ENCODE measurements at regions not wholly inside any gene's neighbourhood (a gene's known extent, or its start where the extent isn't known, plus 50 kb on each side); places are given as distances from the start of the nearest gene placed in this dataset.

- Histone ChIP-seq H3K9me3 (no peaks in the 10 kb centered on the region), H3K36me3 (no peaks in the 10 kb centered on the region), H3K27me3 (no peaks in the 10 kb centered on the region), H3K4me3 (no peak overlapping the region), H3K27ac (no peak overlapping the region), H3K4me1 (no peaks in the 10 kb centered on the region)
- intact Hi-C loops (cut with DNase I), result no loop called here
- no peak for DNase-seq (ENCODE audit: low spot score in 2 of 2)
- no peak for TF ChIP-seq CTCF (IDR thresholded peaks at IDR 0.05)
Observed at GRCh38 chr7:46322937-46323336, 401.9 kb upstream of the IGFBP3 start.

GRCh38 chr7:46321556-46322205 is 400.6 kb upstream of the IGFBP3 start:
- TF ChIP-seq CTCF (IDR thresholded peaks at IDR 0.05), result no peak
- no peak for DNase-seq (ENCODE audit: low spot score in 2 of 2)
- no peaks in the 10 kb centered on the region for H3K4me1 ChIP-seq
- intact Hi-C loops (cut with DNase I), result no loop called here
- no peaks in the 10 kb centered on the region for H3K9me3 ChIP-seq
- no peaks in the 10 kb centered on the region for H3K27me3 ChIP-seq
- no peak overlapping the region for H3K4me3 ChIP-seq
- no peaks in the 10 kb centered on the region for H3K36me3 ChIP-seq
- H3K27ac ChIP-seq, result no peak overlapping the region

- Histone ChIP-seq H3K4me3 (no peak overlapping the region), H3K27ac (no peak overlapping the region), H3K36me3 (no peaks in the 10 kb centered on the region), H3K4me1 (no peaks in the 10 kb centered on the region), H3K9me3 (no peaks in the 10 kb centered on the region), H3K27me3 (no peaks in the 10 kb centered on the region)
- TF ChIP-seq CTCF (IDR thresholded peaks at IDR 0.05), result no peak
- DNase-seq (ENCODE audit: low spot score in 2 of 2), result no peak
- intact Hi-C loops (cut with DNase I), result no loop called here
Observed at GRCh38 chr7:46320956-46321355, 399.9 kb upstream of the IGFBP3 start.

DNA sequence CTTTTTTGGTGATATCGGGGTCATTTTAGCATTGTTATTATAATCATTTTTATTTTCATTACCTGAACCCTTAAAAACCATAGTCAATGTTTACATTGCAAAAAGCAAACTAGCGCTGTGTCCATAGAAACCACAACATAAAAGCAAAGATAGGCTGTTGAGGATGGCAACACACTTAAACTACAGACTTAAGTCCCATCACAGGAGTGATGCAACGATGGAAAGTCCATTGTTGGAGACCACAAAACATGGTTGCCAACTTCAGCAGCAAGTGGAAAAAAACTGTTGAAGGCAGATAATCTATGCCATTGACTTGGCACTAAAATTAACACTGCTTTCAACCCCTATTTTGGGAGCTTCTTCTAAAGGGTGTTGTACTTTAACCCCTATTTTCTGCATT is 398.8 kb upstream of the IGFBP3 start:
- Histone ChIP-seq H3K4me1 (no peaks in the 10 kb centered on the region), H3K27ac (no peak overlapping the region), H3K27me3 (no peaks in the 10 kb centered on the region), H3K4me3 (no peak overlapping the region), H3K36me3 (no peaks in the 10 kb centered on the region), H3K9me3 (no peaks in the 10 kb centered on the region)
- intact Hi-C loops (cut with DNase I), result no loop called here
- no peak for TF ChIP-seq CTCF (IDR thresholded peaks at IDR 0.05)
- DNase-seq (ENCODE audit: low spot score in 2 of 2), result no peak

- Histone ChIP-seq H3K36me3 (no peaks in the 10 kb centered on the region), H3K4me1 (no peaks in the 10 kb centered on the region), H3K27ac (no peak overlapping the region), H3K4me3 (no peak overlapping the region), H3K9me3 (no peaks in the 10 kb centered on the region), H3K27me3 (no peaks in the 10 kb centered on the region)
- intact Hi-C loops (cut with DNase I), result no loop called here
- DNase-seq (ENCODE audit: low spot score in 2 of 2), result no peak
- TF ChIP-seq CTCF (IDR thresholded peaks at IDR 0.05), result no peak
Observed at GRCh38 chr7:46318276-46318675, 397.2 kb upstream of the IGFBP3 start.

DNA sequence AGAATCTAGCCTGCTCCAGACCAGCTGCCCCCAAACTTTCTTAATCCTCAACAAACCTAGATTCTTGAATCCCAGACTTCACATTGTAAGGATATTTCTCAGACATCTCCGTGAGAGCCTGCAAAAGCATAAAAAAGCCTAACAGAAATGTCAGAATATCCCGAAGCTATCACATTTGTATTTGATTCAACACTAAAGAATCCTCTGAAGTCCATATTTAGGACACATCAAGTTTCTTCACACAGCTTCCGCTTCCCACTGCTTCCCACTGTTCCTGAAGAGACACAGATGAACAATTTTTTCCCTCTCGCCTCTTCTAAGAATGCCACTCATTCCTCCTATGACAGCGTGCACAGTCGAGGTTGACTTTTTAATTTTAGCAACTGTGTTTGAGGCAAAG is 396.2 kb upstream of the IGFBP3 start:
- intact Hi-C loops (cut with DNase I), result no loop called here
- Histone ChIP-seq H3K9me3 (no peaks in the 10 kb centered on the region), H3K36me3 (no peaks in the 10 kb centered on the region), H3K27me3 (no peaks in the 10 kb centered on the region), H3K4me1 (no peaks in the 10 kb centered on the region), H3K27ac (no peak overlapping the region), H3K4me3 (no peak overlapping the region)
- DNase-seq (ENCODE audit: low spot score in 2 of 2), result no peak
- no peak for TF ChIP-seq CTCF (IDR thresholded peaks at IDR 0.05)

Measured in ascending aorta (tissue), 2 donors.